Astrocyte of the cerebellum (primary cell): ENCODE measurements at regions not wholly inside any gene's neighbourhood (a gene's known extent, or its start where the extent isn't known, plus 50 kb on each side); places are given as distances from the start of the nearest gene placed in this dataset.

ENCODE experiments used
- DNase-seq: peaks from one replicate; pipeline ENCODE4 v3.0.0-alpha.2; 2011; ENCODE audit warnings: low read depth
- H3K4me3 ChIP-seq: 2 replicates; pipeline ENCODE4 v1.5.1; 2011; ENCODE audit warnings: mild to moderate bottlenecking, low read depth, low read length, moderate library complexity
- in situ Hi-C: cut with HindIII; loops from 2 replicates; pipeline ENCODE4 v1.10.0; 2017; ENCODE audit warnings: low sequenced_read_pairs
- TF ChIP-seq, protein P1 (sequence below): IDR thresholded peaks from 2 replicates; pipeline ENCODE4 v1.5.1; 2012; ENCODE audit warnings: low read length, low read depth, moderate library complexity, mild to moderate bottlenecking; ENCODE audit errors: missing control alignments

DNA sequence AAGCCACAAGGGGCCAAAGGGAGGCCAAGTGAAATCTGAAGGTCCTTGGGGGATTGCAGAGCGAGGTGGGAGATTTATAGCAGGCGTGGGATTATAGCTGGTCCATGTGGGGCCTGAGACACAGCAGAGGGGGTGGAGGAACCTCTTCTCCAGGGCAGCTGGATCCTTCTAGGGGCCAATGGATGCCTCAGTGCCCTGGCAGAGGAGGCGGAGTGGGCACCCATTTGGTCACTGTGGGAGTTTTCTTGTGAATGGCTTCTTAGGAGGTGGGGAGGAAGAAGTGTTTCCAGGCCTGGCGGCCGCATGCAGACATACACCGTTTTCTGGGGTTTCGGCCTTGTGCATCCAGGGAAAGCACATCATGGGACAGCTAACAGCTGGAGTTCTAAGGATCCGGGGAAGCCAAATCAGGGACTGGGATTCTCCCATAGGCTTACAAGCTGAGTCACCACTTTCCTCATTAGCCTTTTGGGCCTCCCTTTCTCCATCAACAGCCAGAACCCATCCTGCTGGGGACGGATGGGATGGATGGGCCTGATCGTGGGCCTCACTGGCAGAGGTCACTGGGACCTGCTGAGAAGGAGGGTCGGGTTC lies 76.5 kb downstream of the RHOU start:
- TF ChIP-seq, protein P1, sequence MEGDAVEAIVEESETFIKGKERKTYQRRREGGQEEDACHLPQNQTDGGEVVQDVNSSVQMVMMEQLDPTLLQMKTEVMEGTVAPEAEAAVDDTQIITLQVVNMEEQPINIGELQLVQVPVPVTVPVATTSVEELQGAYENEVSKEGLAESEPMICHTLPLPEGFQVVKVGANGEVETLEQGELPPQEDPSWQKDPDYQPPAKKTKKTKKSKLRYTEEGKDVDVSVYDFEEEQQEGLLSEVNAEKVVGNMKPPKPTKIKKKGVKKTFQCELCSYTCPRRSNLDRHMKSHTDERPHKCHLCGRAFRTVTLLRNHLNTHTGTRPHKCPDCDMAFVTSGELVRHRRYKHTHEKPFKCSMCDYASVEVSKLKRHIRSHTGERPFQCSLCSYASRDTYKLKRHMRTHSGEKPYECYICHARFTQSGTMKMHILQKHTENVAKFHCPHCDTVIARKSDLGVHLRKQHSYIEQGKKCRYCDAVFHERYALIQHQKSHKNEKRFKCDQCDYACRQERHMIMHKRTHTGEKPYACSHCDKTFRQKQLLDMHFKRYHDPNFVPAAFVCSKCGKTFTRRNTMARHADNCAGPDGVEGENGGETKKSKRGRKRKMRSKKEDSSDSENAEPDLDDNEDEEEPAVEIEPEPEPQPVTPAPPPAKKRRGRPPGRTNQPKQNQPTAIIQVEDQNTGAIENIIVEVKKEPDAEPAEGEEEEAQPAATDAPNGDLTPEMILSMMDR, result no peak
- no peak overlapping the region for H3K4me3 ChIP-seq
- in situ Hi-C loops, result no loop called here
- no peak for DNase-seq

DNA sequence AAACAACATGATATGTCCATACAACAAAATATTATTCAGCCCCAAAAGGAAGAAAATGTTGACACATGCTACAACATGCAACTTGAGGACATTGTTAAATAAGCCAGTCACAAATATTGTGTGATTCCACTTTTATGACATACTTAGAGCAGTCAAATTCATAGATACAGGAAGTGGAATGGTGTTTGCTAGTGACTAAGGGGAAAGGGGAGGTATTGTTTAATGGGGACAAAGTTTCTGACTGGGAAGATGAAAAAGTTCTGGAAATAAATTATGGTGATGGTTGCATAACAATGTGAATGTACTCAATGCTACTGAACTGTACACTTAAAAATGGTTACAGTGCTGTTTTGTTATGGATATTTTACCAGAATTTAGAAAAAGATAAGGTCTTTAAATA lies 77.7 kb downstream of the RHOU start:
- TF ChIP-seq, protein P1, result no peak

DNA sequence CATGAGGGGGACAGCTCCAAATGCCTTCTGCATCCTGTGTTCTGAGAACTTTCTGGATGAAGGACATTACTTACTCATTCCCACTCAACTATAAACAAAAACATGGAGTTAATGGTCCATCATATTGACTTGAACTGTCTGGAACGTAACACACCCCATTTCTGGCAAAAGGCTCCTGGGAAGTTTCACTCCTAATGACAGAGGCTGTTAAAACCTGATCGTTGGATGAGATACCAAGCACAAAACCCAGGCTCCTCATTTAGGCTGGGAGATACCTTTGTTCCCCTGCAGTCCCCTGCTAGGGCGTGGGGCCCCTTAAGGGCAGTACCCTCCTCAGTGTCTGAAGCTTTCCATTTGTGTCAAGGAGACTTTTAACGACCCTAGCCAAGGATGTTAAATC lies 78.9 kb downstream of the RHOU start:
- H3K4me3 ChIP-seq, result no peak overlapping the region
- in situ Hi-C loops, result no loop called here
- DNase-seq, result no peak
- TF ChIP-seq, protein P1, result no peak

More for the DNA sequence above, 77.7 kb downstream of the RHOU start:
- no peak overlapping the region for H3K4me3 ChIP-seq
- in situ Hi-C loops, result no loop called here
- DNase-seq, result no peak

DNA sequence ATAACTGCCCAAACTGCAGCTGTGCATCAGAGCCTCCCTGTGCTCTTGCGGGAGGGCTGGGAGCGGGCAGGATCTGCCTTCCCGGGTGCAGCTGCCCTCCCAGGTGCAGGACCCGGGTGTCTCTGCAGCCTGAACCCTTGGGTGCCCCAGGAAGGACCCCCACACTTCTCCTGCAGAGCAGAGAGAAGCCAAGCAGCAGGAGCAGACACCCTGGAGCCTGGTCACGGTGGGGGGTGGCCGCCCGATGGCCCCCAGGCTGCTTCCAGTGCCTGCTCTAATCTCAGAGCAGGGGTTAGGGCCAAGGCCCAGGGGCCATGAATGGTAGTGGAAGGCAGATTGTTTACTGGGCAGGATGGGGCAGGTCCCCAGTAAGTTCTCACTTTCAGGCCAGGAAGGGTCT lies 83.0 kb downstream of the RHOU start:
- in situ Hi-C loops, result no loop called here
- TF ChIP-seq, protein P1, result no peak
- DNase-seq, result no peak
- no peak overlapping the region for H3K4me3 ChIP-seq

DNA sequence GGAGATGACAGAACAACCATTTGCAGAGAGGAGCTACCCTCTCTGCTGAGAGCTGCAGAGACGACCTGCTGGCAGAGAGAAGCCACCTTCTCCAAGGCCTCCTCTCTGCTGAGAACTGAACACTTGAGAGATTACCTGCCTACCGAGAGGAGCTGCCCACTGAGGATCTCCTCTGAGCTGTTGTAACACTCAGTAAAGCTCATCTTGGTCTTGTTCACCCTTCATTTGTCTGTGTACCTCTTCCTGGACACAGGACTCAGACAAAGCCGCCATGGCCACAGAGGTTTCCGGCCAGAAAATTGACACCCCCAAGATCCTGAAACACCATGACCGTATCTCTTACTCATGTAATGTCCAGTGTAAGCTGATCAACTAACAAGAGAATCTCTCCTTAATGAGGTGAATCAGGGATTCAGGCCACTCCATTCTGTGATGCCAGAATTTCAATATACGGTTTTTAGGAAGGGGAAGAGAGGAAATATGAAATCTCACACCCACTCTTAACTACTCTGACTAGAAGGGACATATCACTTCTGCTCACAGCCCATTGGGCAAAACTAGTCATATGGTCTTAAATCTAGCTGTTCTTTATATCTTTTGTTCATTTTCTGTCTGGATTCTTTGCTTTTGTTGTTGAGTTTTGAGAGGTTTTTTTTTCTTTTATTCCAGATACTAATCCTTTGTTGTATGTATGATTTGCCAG lies 83.8 kb downstream of the RHOU start:
- TF ChIP-seq, protein P1, result no peak
- in situ Hi-C loops, result no loop called here
- no peak for DNase-seq
- H3K4me3 ChIP-seq, result no peak overlapping the region

DNA sequence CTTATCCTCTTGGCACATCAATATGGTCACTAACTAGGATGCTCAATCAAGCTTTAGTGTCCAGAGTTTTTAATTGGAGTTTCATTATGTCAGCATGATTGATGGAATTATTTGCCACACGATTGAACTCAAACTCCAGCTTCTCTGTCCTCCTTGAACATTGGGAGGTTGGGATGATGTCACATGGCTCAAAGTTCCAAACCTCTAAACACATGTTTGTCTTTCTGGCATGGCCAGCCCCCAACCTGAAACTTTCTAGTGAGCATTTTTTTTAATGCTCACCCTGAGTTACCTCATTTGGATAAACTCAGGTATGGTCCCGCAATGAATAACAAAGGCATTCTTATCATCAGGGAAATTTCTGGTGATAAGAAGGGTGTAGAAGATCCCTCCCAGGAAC lies 86.0 kb downstream of the RHOU start:
- in situ Hi-C loops, result no loop called here
- TF ChIP-seq, protein P1, result no peak

More for the DNA sequence above, 86.0 kb downstream of the RHOU start:
- no peak for DNase-seq
- H3K4me3 ChIP-seq, result no peak overlapping the region
